Activated naive CD8-positive, alpha-beta T cell treated with anti-CD3 and anti-CD28 coated beads for 36 hours (primary cell): ENCODE measurements at regions not wholly inside any gene's neighbourhood (a gene's known extent, or its start where the extent isn't known, plus 50 kb on each side); places are given as distances from the start of the nearest gene placed in this dataset.

Experiments
- DNase-seq: peaks from one replicate; pipeline ENCODE4 v3.0.0; 2021
- H3K27ac Mint-ChIP-seq: one replicate; pipeline ENCODE4 v1.8.0; 2022; ENCODE audit warnings: mild to moderate bottlenecking, moderate library complexity, mixed read lengths
- H3K27me3 Mint-ChIP-seq: one replicate; pipeline ENCODE4 v1.8.0; 2022; ENCODE audit warnings: mild to moderate bottlenecking, mixed read lengths
- H3K36me3 Mint-ChIP-seq: one replicate; pipeline ENCODE4 v1.8.0; 2021; ENCODE audit warnings: mild to moderate bottlenecking, mixed read lengths
- H3K4me1 Mint-ChIP-seq: one replicate; pipeline ENCODE4 v1.8.0; 2021; ENCODE audit warnings: mixed read lengths
- H3K4me3 Mint-ChIP-seq: one replicate; pipeline ENCODE4 v1.8.0; 2022; ENCODE audit warnings: mild to moderate bottlenecking, moderate library complexity, mixed read lengths
- H3K9me3 Mint-ChIP-seq: one replicate; pipeline ENCODE4 v1.8.0; 2022; ENCODE audit warnings: mixed read lengths

DNA sequence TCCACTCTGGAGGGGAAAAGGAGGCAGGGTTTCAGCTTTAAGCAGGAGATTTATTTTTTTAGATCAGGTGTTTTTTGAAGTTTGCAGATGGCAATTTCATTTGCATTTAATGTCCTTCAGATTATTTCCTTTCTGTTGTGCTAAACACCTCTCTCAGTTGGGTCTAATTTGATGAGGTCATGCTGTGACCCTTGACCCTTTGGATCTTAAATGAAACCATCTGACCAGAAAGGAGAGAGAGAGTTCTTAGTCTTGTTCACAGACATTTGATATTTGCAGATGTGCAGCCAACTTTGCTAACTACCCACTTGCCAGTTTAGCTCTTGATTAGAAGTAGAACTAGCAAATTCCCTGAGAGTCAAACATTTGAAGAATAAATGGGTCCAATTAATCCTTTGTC is 101.5 kb upstream of the RAB11FIP2 start:
- Mint-ChIP-seq H3K4me3 (no peak overlapping the region), H3K27me3 (peaks cover 7% of the 10 kb centered on the region), H3K36me3 (no peaks in the 10 kb centered on the region), H3K4me1 (no peaks in the 10 kb centered on the region), H3K27ac (no peak overlapping the region), H3K9me3 (no peaks in the 10 kb centered on the region)
- no peak for DNase-seq

DNA sequence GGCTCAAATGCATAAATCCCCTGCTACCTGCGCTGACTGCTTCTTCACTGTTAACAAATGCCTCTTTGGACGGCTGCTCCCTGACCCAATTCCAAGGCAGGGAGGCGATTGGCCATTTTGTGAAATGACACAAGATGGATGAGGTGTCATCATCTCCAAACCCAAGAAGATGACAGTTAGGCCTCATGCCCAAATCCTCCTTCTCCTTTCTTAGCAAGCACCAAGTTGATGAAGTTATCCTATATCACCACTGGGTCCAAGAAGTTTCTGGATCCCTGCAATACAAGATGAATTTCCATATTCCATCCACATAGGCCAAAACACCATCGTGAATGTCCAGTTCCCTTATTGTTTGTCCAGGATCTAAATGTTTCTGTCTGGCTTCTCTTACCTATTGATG is 98.5 kb upstream of the RAB11FIP2 start:
- H3K36me3 Mint-ChIP-seq, result no peaks in the 10 kb centered on the region
- H3K27ac Mint-ChIP-seq, result no peak overlapping the region
- H3K4me3 Mint-ChIP-seq, result no peak overlapping the region
- no peak for DNase-seq
- peaks cover 10% of the 10 kb centered on the region for H3K27me3 Mint-ChIP-seq
- H3K4me1 Mint-ChIP-seq, result no peaks in the 10 kb centered on the region
- no peaks in the 10 kb centered on the region for H3K9me3 Mint-ChIP-seq

DNA sequence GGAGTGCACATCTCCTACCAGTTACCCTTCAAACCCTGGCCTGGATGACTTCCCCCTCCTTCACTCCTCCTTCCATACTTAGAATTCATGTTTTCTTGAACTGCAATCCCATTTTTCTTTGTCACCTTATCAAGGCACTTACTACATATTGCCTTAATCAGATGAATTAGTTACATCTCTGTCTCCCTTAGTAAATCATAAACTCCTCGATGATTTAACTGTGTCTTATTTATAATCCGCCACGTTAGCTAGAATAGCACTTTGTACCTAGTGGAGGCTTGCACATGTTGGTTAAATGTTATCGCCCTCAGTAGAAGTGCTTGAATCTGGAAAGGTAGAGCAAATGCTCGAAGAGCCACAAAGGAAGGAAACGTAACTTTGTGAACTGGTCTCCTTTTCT is 94.7 kb upstream of the RAB11FIP2 start:
- H3K36me3 Mint-ChIP-seq, result no peaks in the 10 kb centered on the region
- H3K27me3 Mint-ChIP-seq, result peaks cover 20% of the 10 kb centered on the region
- no peak for DNase-seq
- no peak overlapping the region for H3K4me3 Mint-ChIP-seq
- no peaks in the 10 kb centered on the region for H3K9me3 Mint-ChIP-seq
- H3K4me1 Mint-ChIP-seq, result no peaks in the 10 kb centered on the region
- no peak overlapping the region for H3K27ac Mint-ChIP-seq

DNA sequence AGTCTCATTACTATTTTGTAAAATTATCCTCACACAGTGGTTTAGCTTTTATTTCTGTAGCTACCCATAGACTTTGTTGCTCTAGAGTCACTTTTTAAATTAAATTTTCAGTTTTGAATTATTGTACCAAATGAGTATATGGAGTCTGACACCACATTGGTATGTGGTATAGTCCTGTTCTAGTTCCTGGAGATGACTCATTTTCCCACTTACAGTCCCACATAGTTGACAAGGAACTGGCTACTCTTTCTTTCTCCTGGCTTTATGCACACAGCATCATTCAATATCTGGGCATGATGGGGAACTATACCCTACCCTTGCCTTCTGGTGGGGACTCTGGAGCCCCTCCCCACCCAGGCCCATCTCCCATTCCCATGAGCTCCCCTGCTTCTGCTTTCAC is 92.6 kb upstream of the RAB11FIP2 start:
- no peaks in the 10 kb centered on the region for H3K36me3 Mint-ChIP-seq
- no peak overlapping the region for H3K4me3 Mint-ChIP-seq
- peaks cover 2% of the 10 kb centered on the region for H3K9me3 Mint-ChIP-seq
- DNase-seq, result no peak
- H3K4me1 Mint-ChIP-seq, result no peaks in the 10 kb centered on the region
- peaks cover 20% of the 10 kb centered on the region for H3K27me3 Mint-ChIP-seq
- H3K27ac Mint-ChIP-seq, result no peak overlapping the region

DNA sequence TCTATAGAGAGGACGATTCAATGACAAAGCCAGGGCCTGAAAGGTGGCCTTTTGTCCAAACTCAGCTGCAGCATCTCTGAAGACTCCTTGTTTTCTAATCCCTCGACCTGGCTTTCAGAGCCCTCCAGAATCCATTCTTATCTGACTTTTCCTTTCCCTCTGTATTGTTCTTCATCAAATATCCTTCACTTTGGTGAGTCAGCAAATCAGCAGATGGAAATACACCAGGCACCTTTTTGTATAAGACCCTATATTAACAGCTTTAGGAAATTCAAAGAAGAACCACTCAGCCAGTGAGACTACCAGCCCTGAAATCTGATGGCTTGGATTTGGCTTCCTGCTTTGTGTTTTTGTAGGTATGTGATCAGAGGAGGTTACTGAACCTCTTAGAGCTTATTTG is 81.9 kb upstream of the RAB11FIP2 start:
- Mint-ChIP-seq H3K27me3 (peaks cover 32% of the 10 kb centered on the region), H3K4me1 (no peaks in the 10 kb centered on the region), H3K36me3 (no peaks in the 10 kb centered on the region), H3K9me3 (peaks cover 5% of the 10 kb centered on the region), H3K4me3 (no peak overlapping the region), H3K27ac (no peak overlapping the region)
- DNase-seq, result no peak

DNA sequence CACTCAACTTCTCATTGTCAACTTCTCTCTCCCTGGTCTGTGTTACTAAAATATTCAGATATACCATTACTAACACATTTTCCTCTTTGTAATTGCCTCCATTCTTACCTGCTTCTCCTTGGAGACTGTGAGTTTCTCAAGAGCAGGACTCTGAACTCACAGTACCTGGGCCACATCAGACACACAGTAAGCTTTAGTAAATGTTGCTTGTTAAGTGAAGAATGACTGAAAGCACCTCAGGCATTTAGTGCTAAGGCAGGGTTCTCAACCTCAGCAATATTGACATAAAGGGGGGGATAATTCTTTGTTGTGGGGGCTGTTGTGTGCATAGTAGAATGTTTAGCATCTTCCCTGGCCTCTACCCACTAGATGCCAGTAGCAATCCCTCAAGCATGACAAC is 72.0 kb upstream of the RAB11FIP2 start:
- Mint-ChIP-seq H3K4me3 (no peak overlapping the region), H3K27me3 (peaks cover 15% of the 10 kb centered on the region), H3K36me3 (no peaks in the 10 kb centered on the region), H3K9me3 (peaks cover 2% of the 10 kb centered on the region), H3K27ac (no peak overlapping the region), H3K4me1 (no peaks in the 10 kb centered on the region)
- no peak for DNase-seq

DNA sequence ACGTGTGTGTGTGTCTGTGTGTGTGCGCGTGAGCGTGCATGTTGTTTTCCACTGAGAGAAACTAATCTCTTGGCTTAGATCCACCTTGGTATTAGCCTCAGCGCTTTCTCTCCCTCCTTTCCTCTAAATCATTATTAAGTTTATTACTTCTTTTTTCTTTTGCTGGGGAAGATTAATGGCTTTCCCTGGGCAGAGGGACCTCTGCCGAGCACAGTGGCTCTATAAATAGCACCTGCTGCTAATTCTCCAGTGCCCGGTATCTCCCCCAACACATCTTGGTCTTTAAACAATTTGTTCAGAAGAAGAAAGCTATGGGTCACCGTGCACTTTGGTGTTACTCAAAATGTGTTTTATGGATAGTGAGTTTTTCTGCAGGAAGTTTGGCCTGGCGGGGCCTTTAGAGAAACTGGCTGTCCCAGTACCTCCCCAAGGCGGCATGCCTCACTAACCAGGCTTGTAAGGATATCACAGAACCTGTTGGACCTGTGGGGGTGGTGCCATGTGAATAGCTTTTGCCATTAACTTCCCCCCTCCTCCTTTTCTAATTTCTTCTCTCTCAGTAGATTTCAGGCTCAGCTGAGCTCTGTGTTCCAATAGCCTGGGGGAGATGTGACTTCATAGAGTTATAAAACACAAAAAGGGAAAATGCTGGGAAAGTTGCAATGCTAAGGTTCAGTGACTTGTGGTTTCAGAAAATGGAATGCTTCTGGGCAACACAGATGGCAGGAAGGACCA is 70.1 kb upstream of the RAB11FIP2 start:
- no peaks in the 10 kb centered on the region for H3K36me3 Mint-ChIP-seq
- H3K27me3 Mint-ChIP-seq, result peaks cover 13% of the 10 kb centered on the region
- no peak overlapping the region for H3K27ac Mint-ChIP-seq
- no peaks in the 10 kb centered on the region for H3K9me3 Mint-ChIP-seq
- no peak for DNase-seq
- H3K4me1 Mint-ChIP-seq, result no peaks in the 10 kb centered on the region
- H3K4me3 Mint-ChIP-seq, result no peak overlapping the region

DNA sequence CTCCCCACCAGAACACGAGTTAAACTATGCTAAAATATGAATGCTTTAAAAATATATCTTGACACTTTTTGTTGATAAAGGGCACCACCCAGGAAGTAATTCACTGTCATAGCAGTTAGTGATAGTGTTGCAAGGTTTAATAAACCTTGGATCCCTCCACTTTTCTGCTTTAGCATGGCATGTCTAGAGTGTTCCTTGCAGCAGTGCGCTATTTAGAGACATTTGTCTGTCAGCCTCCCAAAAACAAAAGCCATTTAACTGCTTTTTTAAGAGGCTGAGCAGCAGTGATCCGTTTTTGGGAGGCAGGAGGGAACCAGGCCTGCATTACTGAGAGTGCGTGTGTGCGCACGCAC is 69.6 kb upstream of the RAB11FIP2 start:
- H3K4me3 Mint-ChIP-seq, result no peak overlapping the region
- H3K9me3 Mint-ChIP-seq, result no peaks in the 10 kb centered on the region
- no peak for DNase-seq
- H3K27me3 Mint-ChIP-seq, result peaks cover 16% of the 10 kb centered on the region
- no peaks in the 10 kb centered on the region for H3K4me1 Mint-ChIP-seq
- no peaks in the 10 kb centered on the region for H3K36me3 Mint-ChIP-seq
- no peak overlapping the region for H3K27ac Mint-ChIP-seq

DNA sequence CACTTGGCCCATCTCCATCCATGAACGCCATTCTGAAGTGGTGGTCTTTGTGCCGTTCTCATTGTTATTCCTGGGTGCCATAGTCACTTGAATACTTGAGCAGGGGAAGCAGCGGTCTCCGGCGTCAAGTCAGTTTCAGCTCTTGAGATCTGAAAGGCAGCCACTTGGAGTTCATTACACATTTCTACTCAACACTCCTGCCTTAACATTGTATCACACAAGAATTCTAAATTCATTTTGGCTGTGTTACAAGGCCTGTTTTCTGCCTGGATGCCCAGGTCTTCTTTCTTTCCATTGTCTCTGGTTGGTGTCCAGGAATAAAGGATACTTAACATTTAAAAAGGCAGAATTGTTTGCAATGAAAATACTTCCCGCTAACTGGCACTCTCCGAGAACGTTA is 69.0 kb upstream of the RAB11FIP2 start:
- Mint-ChIP-seq H3K27ac (no peak overlapping the region), H3K27me3 (peaks cover 16% of the 10 kb centered on the region), H3K36me3 (no peaks in the 10 kb centered on the region), H3K9me3 (no peaks in the 10 kb centered on the region), H3K4me1 (peaks cover under 1% of the 10 kb centered on the region), H3K4me3 (no peak overlapping the region)
- no peak for DNase-seq

DNA sequence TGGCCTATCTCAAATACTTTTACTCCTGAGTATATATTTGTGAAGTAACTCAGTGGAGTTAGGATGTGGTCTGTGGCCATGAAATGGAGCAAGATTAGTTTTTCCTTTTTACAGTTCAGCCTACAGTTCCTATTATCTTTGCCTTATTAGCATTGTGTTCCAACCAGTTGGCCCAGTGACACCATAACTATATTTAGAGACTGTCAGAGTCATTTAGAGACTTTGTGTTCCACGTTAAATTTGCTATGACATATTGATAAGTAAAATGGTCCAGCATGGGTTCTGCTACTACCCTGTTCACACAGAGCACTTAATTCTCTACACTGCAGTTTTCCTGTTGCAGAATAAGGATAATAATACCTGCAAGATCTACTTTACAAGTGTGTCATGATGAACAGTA is 68.3 kb upstream of the RAB11FIP2 start:
- DNase-seq, result no peak
- Mint-ChIP-seq H3K36me3 (no peaks in the 10 kb centered on the region), H3K27me3 (peaks cover 10% of the 10 kb centered on the region), H3K27ac (no peak overlapping the region), H3K4me3 (no peak overlapping the region), H3K9me3 (no peaks in the 10 kb centered on the region), H3K4me1 (peaks cover 2% of the 10 kb centered on the region)

DNA sequence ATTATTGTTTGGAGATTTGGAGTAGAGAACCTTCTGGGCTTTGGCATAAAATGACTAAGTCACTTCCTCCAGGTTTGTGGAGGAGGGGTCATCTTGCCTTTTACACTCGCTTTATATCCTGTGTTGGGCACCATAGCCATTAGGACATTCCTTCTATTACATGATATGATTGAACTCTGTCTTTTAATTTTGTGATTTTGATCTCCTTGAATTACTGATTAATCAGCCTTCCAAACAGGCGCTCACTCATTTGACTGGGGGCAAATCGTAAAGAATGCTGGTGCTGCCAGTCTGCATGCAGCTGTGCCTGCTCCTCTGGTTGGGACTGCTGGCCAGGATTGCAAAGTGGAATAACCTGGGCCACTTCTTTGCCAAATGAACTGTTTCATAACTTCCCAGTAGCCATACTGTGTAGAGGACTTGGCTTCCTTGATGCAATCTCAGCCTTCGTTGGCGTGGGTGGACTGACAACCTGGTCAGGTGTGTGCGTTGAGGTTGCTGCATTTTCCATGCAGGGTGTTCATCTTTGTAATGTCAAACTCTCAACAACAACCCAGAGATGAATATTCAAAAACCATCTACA is 65.9 kb upstream of the RAB11FIP2 start:
- peaks cover 2% of the 10 kb centered on the region for H3K4me1 Mint-ChIP-seq

DNA sequence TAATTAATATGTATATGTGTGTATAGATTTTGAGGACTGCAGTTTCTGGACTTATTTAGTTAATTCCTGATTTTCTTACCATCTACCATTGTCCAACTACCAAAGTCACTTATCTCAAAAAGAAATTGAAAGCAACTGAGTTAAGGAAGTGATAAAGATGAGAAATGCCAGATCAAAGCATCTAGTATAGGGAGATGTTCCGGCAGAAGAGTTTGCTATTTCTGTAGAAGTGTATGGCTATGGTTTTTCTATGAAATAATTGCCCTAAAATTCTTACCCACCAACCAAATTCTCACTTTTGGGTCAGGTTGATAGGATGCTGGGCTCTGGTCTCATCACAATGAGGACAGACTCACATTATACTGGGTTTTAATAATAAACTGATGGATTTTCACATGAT is 64.0 kb upstream of the RAB11FIP2 start:
- no peak for DNase-seq
- Mint-ChIP-seq H3K36me3 (no peaks in the 10 kb centered on the region), H3K9me3 (no peaks in the 10 kb centered on the region), H3K4me3 (no peak overlapping the region), H3K4me1 (peaks cover 10% of the 10 kb centered on the region), H3K27me3 (peaks cover 17% of the 10 kb centered on the region), H3K27ac (no peak overlapping the region)

More for the DNA sequence above, 65.9 kb upstream of the RAB11FIP2 start:
- no peak for DNase-seq
- Mint-ChIP-seq H3K27me3 (peaks cover 6% of the 10 kb centered on the region), H3K36me3 (no peaks in the 10 kb centered on the region), H3K4me3 (no peak overlapping the region), H3K9me3 (no peaks in the 10 kb centered on the region), H3K27ac (no peak overlapping the region)

DNA sequence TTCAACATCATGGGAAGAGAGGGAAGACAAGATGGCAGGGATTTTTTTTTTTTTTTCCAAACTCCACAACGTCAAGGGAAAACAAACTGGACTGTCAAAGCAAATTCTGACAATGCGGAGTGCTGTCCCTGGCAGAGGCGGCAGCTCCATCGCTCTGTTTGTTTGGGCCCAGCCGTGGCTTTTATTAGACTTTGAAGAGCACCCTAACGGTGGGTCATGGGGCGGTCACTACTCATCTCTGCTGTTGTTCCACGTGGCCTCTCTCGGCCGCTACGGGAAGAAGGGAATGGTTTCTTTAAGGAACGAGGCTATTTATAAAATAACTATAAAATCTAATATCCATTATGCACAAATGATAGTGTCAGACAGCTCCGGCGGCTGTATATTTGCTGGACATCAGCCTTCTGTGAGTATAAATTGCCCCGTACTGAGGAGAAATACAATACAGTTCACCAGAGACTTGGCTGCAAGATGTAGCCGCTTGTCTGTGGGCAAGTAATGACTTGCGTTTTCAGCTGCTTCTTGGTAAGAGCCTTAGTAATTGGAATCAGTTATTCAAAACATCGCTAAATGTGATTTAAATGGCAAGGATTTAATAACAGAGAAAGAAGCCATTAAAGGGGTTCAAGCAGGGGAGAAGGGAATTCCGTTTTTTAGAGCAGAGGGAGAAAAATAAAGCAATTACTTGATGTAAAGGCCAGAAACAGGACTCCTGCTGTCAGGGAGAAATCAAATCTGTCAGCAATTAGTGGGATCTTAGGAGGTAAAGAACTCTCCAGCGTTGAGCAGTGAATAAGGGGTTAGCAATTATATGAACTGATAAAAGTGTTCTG is 61.7 kb upstream of the RAB11FIP2 start:
- Mint-ChIP-seq H3K4me3 (no peak overlapping the region), H3K4me1 (peaks cover 10% of the 10 kb centered on the region), H3K9me3 (no peaks in the 10 kb centered on the region), H3K27ac (no peak overlapping the region), H3K27me3 (peaks cover 17% of the 10 kb centered on the region), H3K36me3 (no peaks in the 10 kb centered on the region)
- DNase-seq, result no peak

DNA sequence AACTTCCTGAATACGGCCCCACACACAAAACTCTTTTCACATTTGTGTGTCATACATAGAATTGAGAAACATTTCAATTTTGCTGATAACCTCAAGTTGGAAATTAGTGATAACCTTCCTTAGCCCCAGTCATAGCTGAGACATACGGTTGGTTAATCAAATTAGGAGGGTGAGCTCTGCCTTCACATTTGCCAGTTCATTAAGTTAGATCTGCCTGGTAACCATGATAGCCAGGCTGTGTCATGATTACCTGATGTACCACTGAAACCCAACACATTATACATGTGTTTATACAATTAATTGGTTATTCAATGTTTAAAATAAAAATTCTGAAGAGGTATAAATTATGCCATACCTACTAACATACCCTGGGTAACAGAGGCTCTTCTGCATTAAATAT is 60.8 kb upstream of the RAB11FIP2 start:
- Mint-ChIP-seq H3K36me3 (no peaks in the 10 kb centered on the region), H3K9me3 (no peaks in the 10 kb centered on the region)

DNA sequence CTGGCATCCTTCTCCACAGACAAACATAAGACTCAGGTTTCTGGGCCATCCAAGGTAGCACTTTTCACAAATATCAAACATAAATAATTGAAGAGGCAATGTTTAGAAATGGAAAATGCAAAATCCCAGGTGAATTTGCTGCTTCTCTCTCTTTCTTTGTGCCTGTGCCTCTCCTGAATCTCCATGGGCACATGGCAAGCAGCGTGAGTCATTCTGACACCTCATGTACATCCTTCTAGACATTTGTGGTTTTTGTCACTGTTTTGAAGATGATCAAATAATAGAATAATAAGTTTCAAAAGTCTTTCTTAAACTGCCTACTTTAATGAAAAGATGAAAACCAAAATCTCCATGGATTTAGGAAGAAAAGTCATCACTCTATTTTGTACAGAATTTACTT is 60.3 kb upstream of the RAB11FIP2 start:
- Mint-ChIP-seq H3K36me3 (no peaks in the 10 kb centered on the region), H3K27ac (no peak overlapping the region), H3K4me3 (no peak overlapping the region), H3K9me3 (no peaks in the 10 kb centered on the region), H3K27me3 (peaks cover 16% of the 10 kb centered on the region), H3K4me1 (peaks cover 10% of the 10 kb centered on the region)
- no peak for DNase-seq

More for the DNA sequence above, 60.8 kb upstream of the RAB11FIP2 start:
- H3K27ac Mint-ChIP-seq, result no peak overlapping the region
- H3K27me3 Mint-ChIP-seq, result peaks cover 17% of the 10 kb centered on the region
- H3K4me3 Mint-ChIP-seq, result no peak overlapping the region
- peaks cover 10% of the 10 kb centered on the region for H3K4me1 Mint-ChIP-seq
- no peak for DNase-seq
